HEK293 (cell line): ENCODE measurements at regions not wholly inside any gene's neighbourhood (a gene's known extent, or its start where the extent isn't known, plus 50 kb on each side); places are given as distances from the start of the nearest gene placed in this dataset.

ENCODE experiments used
- CTCF ChIA-PET: fragments of 350-600 bp; formaldehyde crosslinking; extraction: SDS; loops from one replicate; lab custom pipeline; 2021; ENCODE audit warnings: antibody characterized with exemption; lab: Yijun Ruan, JAX
- POLR2A ChIA-PET: fragments of 300-600 bp; formaldehyde crosslinking; extraction: SDS; loops from one replicate; lab custom pipeline; 2020; ENCODE audit warnings: antibody characterized with exemption, inconsistent platforms; lab: Yijun Ruan, JAX
- H3K27ac ChIP-seq: fragments of 200-500 bp; sonication (Bioruptor generic); 2 replicates; pipeline ENCODE4 v1.5.1; 2014; ENCODE audit warnings: low read depth, low read length, control low read depth, inconsistent platforms; ENCODE audit errors: extremely low read depth
- H3K36me3 ChIP-seq, 2 experiments: fragments of 200-500 bp in 1 of 2; sonication (Bioruptor generic) in 1 of 2; 1 replicate in 1 of 2; 2 replicates in 1 of 2; pipeline ENCODE4 v1.5.1; 2014 to 2017; ENCODE audit warnings: inconsistent platforms in 2 of 2, low read length in 2 of 2; ENCODE audit not compliant: control insufficient read depth in 2 of 2, insufficient read depth in 1 of 2
- H3K4me1 ChIP-seq: fragments of 200-500 bp; sonication (Bioruptor generic); 2 replicates; pipeline ENCODE4 v1.5.1; 2014; ENCODE audit warnings: mild to moderate bottlenecking, low read length, inconsistent platforms; ENCODE audit not compliant: control insufficient read depth, insufficient read depth
- H3K4me3 ChIP-seq: 2 replicates; pipeline ENCODE4 v1.5.1; 2011; ENCODE audit warnings: low read depth, mild to moderate bottlenecking, control low read depth, low read length, moderate library complexity
- H3K9me3 ChIP-seq: fragments of 200-500 bp; sonication (Bioruptor generic); 2 replicates; pipeline ENCODE4 v1.5.1; 2014; ENCODE audit warnings: low read depth, low read length, inconsistent platforms; ENCODE audit not compliant: control insufficient read depth, insufficient read depth
- AEBP2 ChIP-seq: fragments of 450-650 bp; formaldehyde crosslinking; IDR thresholded peaks from 2 replicates; pipeline ENCODE4 v1.5.1; 2016; ENCODE audit warnings: missing biosample characterization, missing genetic modification characterization, borderline replicate concordance
- BCL11A ChIP-seq: fragments of 450-650 bp; formaldehyde crosslinking; IDR thresholded peaks from 2 replicates; pipeline ENCODE4 v1.5.1; 2016; ENCODE audit warnings: low read depth, missing biosample characterization, missing genetic modification characterization
- KLF8 ChIP-seq: fragments of 450-650 bp; formaldehyde crosslinking; IDR thresholded peaks from 2 replicates; pipeline ENCODE4 v1.5.1; 2016; ENCODE audit warnings: missing biosample characterization, missing genetic modification characterization
- PRDM4 ChIP-seq: fragments of 450-650 bp; formaldehyde crosslinking; IDR thresholded peaks from 2 replicates; pipeline ENCODE4 v1.5.1; 2017; ENCODE audit warnings: missing biosample characterization, missing genetic modification characterization
- REPIN1 ChIP-seq: fragments of 450-650 bp; formaldehyde crosslinking; IDR thresholded peaks from 2 replicates; pipeline ENCODE4 v1.5.1; 2017; ENCODE audit warnings: missing biosample characterization, missing genetic modification characterization, low read depth
- TRIM28 ChIP-seq: IDR thresholded peaks from 2 replicates; pipeline ENCODE4 v1.6.1; 2011; ENCODE audit warnings: low read length, control low read depth, borderline replicate concordance
- WT1 ChIP-seq: fragments of 450-650 bp; formaldehyde crosslinking; IDR thresholded peaks from 2 replicates; pipeline ENCODE4 v1.5.1; 2016; ENCODE audit warnings: missing biosample characterization, missing genetic modification characterization
- ZBTB17 ChIP-seq: fragments of 450-650 bp; formaldehyde crosslinking; IDR thresholded peaks from 2 replicates; pipeline ENCODE4 v1.5.1; 2016; ENCODE audit warnings: missing biosample characterization, missing genetic modification characterization
- ZFP41 ChIP-seq: fragments of 450-650 bp; formaldehyde crosslinking; IDR thresholded peaks from 2 replicates; pipeline ENCODE4 v1.5.1; 2016; ENCODE audit warnings: missing biosample characterization, missing genetic modification characterization, borderline replicate concordance
- ZNF18 ChIP-seq: fragments of 450-650 bp; formaldehyde crosslinking; IDR thresholded peaks from 2 replicates; pipeline ENCODE4 v1.5.1; 2016; ENCODE audit warnings: missing biosample characterization, missing genetic modification characterization
- ZNF19 ChIP-seq: fragments of 450-650 bp; formaldehyde crosslinking; IDR thresholded peaks from 2 replicates; pipeline ENCODE4; 2016; ENCODE audit warnings: missing biosample characterization, missing genetic modification characterization, low read depth
- ZNF354C ChIP-seq: fragments of 450-650 bp; formaldehyde crosslinking; IDR thresholded peaks from 2 replicates; pipeline ENCODE4 v1.5.1; 2016; ENCODE audit warnings: missing biosample characterization, missing genetic modification characterization, low read depth, borderline replicate concordance
- ZNF391 ChIP-seq: fragments of 450-650 bp; formaldehyde crosslinking; IDR thresholded peaks from 2 replicates; pipeline ENCODE4 v1.5.1; 2016; ENCODE audit warnings: low read depth, missing biosample characterization, missing genetic modification characterization, borderline replicate concordance
- ZNF404 ChIP-seq: fragments of 450-650 bp; formaldehyde crosslinking; IDR thresholded peaks from 2 replicates; pipeline ENCODE4 v1.5.1; 2017; ENCODE audit warnings: missing biosample characterization, missing genetic modification characterization
- ZNF416 ChIP-seq: fragments of 450-650 bp; formaldehyde crosslinking; IDR thresholded peaks from 2 replicates; pipeline ENCODE4 v1.5.1; 2016; ENCODE audit warnings: missing biosample characterization, missing genetic modification characterization
- ZNF423 ChIP-seq: fragments of 450-650 bp; formaldehyde crosslinking; IDR thresholded peaks from 2 replicates; pipeline ENCODE4 v1.5.1; 2016; ENCODE audit warnings: missing biosample characterization, missing genetic modification characterization
- ZNF433 ChIP-seq: fragments of 450-650 bp; formaldehyde crosslinking; IDR thresholded peaks from 2 replicates; pipeline ENCODE4 v1.5.1; 2016; ENCODE audit warnings: missing biosample characterization, missing genetic modification characterization, low read depth
- ZNF501 ChIP-seq: fragments of 450-650 bp; formaldehyde crosslinking; IDR thresholded peaks from 2 replicates; pipeline ENCODE4 v1.5.1; 2016; ENCODE audit warnings: missing biosample characterization, missing genetic modification characterization
- ZNF560 ChIP-seq: fragments of 450-650 bp; formaldehyde crosslinking; IDR thresholded peaks from 2 replicates; pipeline ENCODE4 v1.5.1; 2017; ENCODE audit warnings: missing biosample characterization, missing genetic modification characterization, borderline replicate concordance
- ZNF624 ChIP-seq: fragments of 450-650 bp; formaldehyde crosslinking; IDR thresholded peaks from 2 replicates; pipeline ENCODE4 v1.5.1; 2017; ENCODE audit warnings: missing biosample characterization, missing genetic modification characterization
- ZNF626 ChIP-seq: fragments of 450-650 bp; sonication (Bioruptor Pico); formaldehyde crosslinking; IDR thresholded peaks from 2 replicates; pipeline ENCODE4 v1.5.1; 2018; ENCODE audit warnings: missing biosample characterization, missing genetic modification characterization, inconsistent platforms
- ZNF639 ChIP-seq: fragments of 450-650 bp; formaldehyde crosslinking; IDR thresholded peaks from 2 replicates; pipeline ENCODE4 v1.5.1; 2016; ENCODE audit warnings: missing biosample characterization, missing genetic modification characterization
- ZNF830 ChIP-seq: fragments of 450-650 bp; IDR thresholded peaks from 2 replicates; pipeline ENCODE4 v1.5.0; 2018; ENCODE audit warnings: missing biosample characterization, missing genetic modification characterization, low read depth, mild to moderate bottlenecking, moderate library complexity

- Histone ChIP-seq H3K9me3 (no peaks in the 10 kb centered on the region), H3K4me1 (no peaks in the 10 kb centered on the region), H3K4me3 (no peak overlapping the region), H3K27ac (no peak overlapping the region), H3K36me3 (no peaks in the 10 kb centered on the region)
- POLR2A ChIA-PET: interaction anchor here (0.6 kb wide), 1 partner anchor 371 kb away, joined by 7 read pairs; the partner anchor contains the start of gene AEBP2
- TF ChIP-seq ZFP41 (tag by site-specific recombination): no peak
- TF ChIP-seq ZNF18 (tag by site-specific recombination): no peak
- no peak for TF ChIP-seq ZNF501
- TF ChIP-seq ZNF830: peak; percentile 21; the same call in 1 of the 2 replicates
- CTCF ChIA-PET: no interaction called here
These were observed 61.4 kb upstream of the PLEKHA5 start for GRCh38 chr12:19068137-19068536.

GRCh38 chr12:19070341-19070740 lies 59.2 kb upstream of the PLEKHA5 start:
- Histone ChIP-seq H3K9me3 (no peaks in the 10 kb centered on the region), H3K4me1 (no peaks in the 10 kb centered on the region), H3K4me3 (no peak overlapping the region), H3K36me3 (no peaks in the 10 kb centered on the region), H3K27ac (no peak overlapping the region)
- POLR2A ChIA-PET: no interaction called here
- CTCF ChIA-PET: no interaction called here
- no peak for TF ChIP-seq ZNF404 (tag by site-specific recombination)

GRCh38 chr12:19074700-19075099 lies 54.8 kb upstream of the PLEKHA5 start:
- no peaks in the 10 kb centered on the region for H3K36me3 ChIP-seq
- H3K4me3 ChIP-seq: no peak overlapping the region
- POLR2A ChIA-PET: no interaction called here
- no peaks in the 10 kb centered on the region for H3K4me1 ChIP-seq
- H3K9me3 ChIP-seq: no peaks in the 10 kb centered on the region
- TF ChIP-seq REPIN1 (tag by site-specific recombination) (no peak), ZNF354C (tag by site-specific recombination) (no peak), PRDM4 (tag by site-specific recombination) (no peak), AEBP2 (tag by site-specific recombination) (no peak), WT1 (tag by site-specific recombination) (no peak), ZBTB17 (tag by site-specific recombination) (no peak), ZNF560 (tag by site-specific recombination) (no peak), ZNF624 (no peak), ZNF423 (no peak), ZNF391 (tag by site-specific recombination) (no peak), ZNF18 (tag by site-specific recombination) (no peak), TRIM28 (no peak), ZNF433 (tag by site-specific recombination) (no peak), ZFP41 (tag by site-specific recombination) (no peak), KLF8 (tag by site-specific recombination) (no peak), ZNF639 (tag by site-specific recombination) (no peak), ZNF19 (tag by site-specific recombination) (no peak), ZNF626 (tag by site-specific recombination) (no peak), ZNF416 (tag by site-specific recombination) (no peak), BCL11A (tag by site-specific recombination) (no peak)
- no peak overlapping the region for H3K27ac ChIP-seq
- CTCF ChIA-PET: no interaction called here
